ENCODE measurements at regions not wholly inside any gene's neighbourhood (a gene's known extent, or its start where the extent isn't known, plus 50 kb on each side); places are given as distances from the start of the nearest gene placed in this dataset.
A peak's percentile ranks its signal among the peaks of the same experiment; 100 is the strongest.

GRCh38 chr2:157182204-157182709 is 75.2 kb upstream of the GALNT5 start:
- H3K27ac Mint-ChIP-seq, result no peak overlapping the region
- DNase-seq (ENCODE audit: low spot score), result no peak
- no peaks in the 10 kb centered on the region for H3K9me3 Mint-ChIP-seq
- H3K4me3 Mint-ChIP-seq (ENCODE audit: low read depth), result no peak overlapping the region
- peaks cover 21% of the 10 kb centered on the region for H3K4me1 Mint-ChIP-seq (ENCODE audit: low read depth)
- H3K36me3 Mint-ChIP-seq (ENCODE audit: low read depth), result no peaks in the 10 kb centered on the region
- H3K27me3 Mint-ChIP-seq (ENCODE audit: low read depth), result peaks cover 7% of the 10 kb centered on the region
- intact Hi-C loops (cut with micrococcal nuclease), result no loop called here

- intact Hi-C loops (cut with micrococcal nuclease), result no loop called here
- no peak overlapping the region for H3K4me3 Mint-ChIP-seq (ENCODE audit: low read depth)
- no peak for DNase-seq (ENCODE audit: low spot score)
- peaks cover 5% of the 10 kb centered on the region for H3K27me3 Mint-ChIP-seq (ENCODE audit: low read depth)
- H3K9me3 Mint-ChIP-seq, result no peaks in the 10 kb centered on the region
- H3K27ac Mint-ChIP-seq, result peak overlapping the region; percentile 30
- H3K36me3 Mint-ChIP-seq (ENCODE audit: low read depth), result no peaks in the 10 kb centered on the region
- H3K4me1 Mint-ChIP-seq (ENCODE audit: low read depth), result peaks cover 19% of the 10 kb centered on the region
These were observed 74.6 kb upstream of the GALNT5 start for GRCh38 chr2:157182834-157183396.

GRCh38 chr2:157184161-157184895 is 73.2 kb upstream of the GALNT5 start:
- Mint-ChIP-seq H3K4me3 (ENCODE audit: low read depth) (no peak overlapping the region), H3K9me3 (no peaks in the 10 kb centered on the region), H3K27me3 (ENCODE audit: low read depth) (peaks cover 5% of the 10 kb centered on the region), H3K27ac (no peak overlapping the region), H3K36me3 (ENCODE audit: low read depth) (no peaks in the 10 kb centered on the region), H3K4me1 (ENCODE audit: low read depth) (peaks cover 19% of the 10 kb centered on the region)
- intact Hi-C loops (cut with micrococcal nuclease), result no loop called here
- no peak for DNase-seq (ENCODE audit: low spot score)

- intact Hi-C loops (cut with micrococcal nuclease), result no loop called here
- H3K4me1 Mint-ChIP-seq (ENCODE audit: low read depth), result peaks cover 19% of the 10 kb centered on the region
- no peaks in the 10 kb centered on the region for H3K9me3 Mint-ChIP-seq
- no peak overlapping the region for H3K27ac Mint-ChIP-seq
- no peaks in the 10 kb centered on the region for H3K36me3 Mint-ChIP-seq (ENCODE audit: low read depth)
- peaks cover 5% of the 10 kb centered on the region for H3K27me3 Mint-ChIP-seq (ENCODE audit: low read depth)
- no peak overlapping the region for H3K4me3 Mint-ChIP-seq (ENCODE audit: low read depth)
- DNase-seq (ENCODE audit: low spot score), result no peak
These were observed 71.9 kb upstream of the GALNT5 start for GRCh38 chr2:157185476-157186227.

GRCh38 chr2:157190151-157190550 is 67.4 kb upstream of the GALNT5 start:
- H3K27ac Mint-ChIP-seq, result no peak overlapping the region
- no peak for DNase-seq (ENCODE audit: low spot score)
- H3K4me3 Mint-ChIP-seq (ENCODE audit: low read depth), result no peak overlapping the region
- intact Hi-C loops (cut with micrococcal nuclease), result loop anchor here (5.0 to 10.0 kb wide), 4 partner anchors 135 to 858 kb away; partner anchors contain the start of gene NR4A2
- no peaks in the 10 kb centered on the region for H3K9me3 Mint-ChIP-seq
- peaks cover 8% of the 10 kb centered on the region for H3K27me3 Mint-ChIP-seq (ENCODE audit: low read depth)
- H3K4me1 Mint-ChIP-seq (ENCODE audit: low read depth), result peaks cover 20% of the 10 kb centered on the region
- H3K36me3 Mint-ChIP-seq (ENCODE audit: low read depth), result no peaks in the 10 kb centered on the region

- Mint-ChIP-seq H3K36me3 (ENCODE audit: low read depth) (no peaks in the 10 kb centered on the region), H3K9me3 (no peaks in the 10 kb centered on the region), H3K4me3 (ENCODE audit: low read depth) (no peak overlapping the region), H3K4me1 (ENCODE audit: low read depth) (peaks cover 20% of the 10 kb centered on the region), H3K27me3 (ENCODE audit: low read depth) (peaks cover 7% of the 10 kb centered on the region), H3K27ac (no peak overlapping the region)
- DNase-seq (ENCODE audit: low spot score), result no peak
- intact Hi-C loops (cut with micrococcal nuclease), result loop anchor here (5.0 to 10.0 kb wide), 4 partner anchors 136 to 859 kb away; partner anchors contain the start of gene NR4A2
These were observed 66.3 kb upstream of the GALNT5 start for GRCh38 chr2:157191186-157191585.

GRCh38 chr2:157192445-157193423 is 64.8 kb upstream of the GALNT5 start:
- Mint-ChIP-seq H3K36me3 (ENCODE audit: low read depth) (no peaks in the 10 kb centered on the region), H3K4me3 (ENCODE audit: low read depth) (no peak overlapping the region), H3K9me3 (no peaks in the 10 kb centered on the region), H3K4me1 (ENCODE audit: low read depth) (peaks cover 20% of the 10 kb centered on the region), H3K27me3 (ENCODE audit: low read depth) (peaks cover 10% of the 10 kb centered on the region), H3K27ac (no peak overlapping the region)
- intact Hi-C loops (cut with micrococcal nuclease), result loop anchor here (5.0 to 10.0 kb wide), 4 partner anchors 138 to 860 kb away; partner anchors contain the start of gene NR4A2
- DNase-seq (ENCODE audit: low spot score), result no peak

GRCh38 chr2:157193461-157193860 is 64.0 kb upstream of the GALNT5 start:
- H3K27ac Mint-ChIP-seq, result no peak overlapping the region
- no peak overlapping the region for H3K4me3 Mint-ChIP-seq (ENCODE audit: low read depth)
- H3K9me3 Mint-ChIP-seq, result no peaks in the 10 kb centered on the region
- no peaks in the 10 kb centered on the region for H3K36me3 Mint-ChIP-seq (ENCODE audit: low read depth)
- H3K27me3 Mint-ChIP-seq (ENCODE audit: low read depth), result peaks cover 13% of the 10 kb centered on the region
- peaks cover 20% of the 10 kb centered on the region for H3K4me1 Mint-ChIP-seq (ENCODE audit: low read depth)
- intact Hi-C loops (cut with micrococcal nuclease), result loop anchor here (5.0 to 10.0 kb wide), 4 partner anchors 139 to 861 kb away; partner anchors contain the start of gene NR4A2
- DNase-seq (ENCODE audit: low spot score), result no peak

- H3K4me3 Mint-ChIP-seq (ENCODE audit: low read depth), result no peak overlapping the region
- peaks cover 14% of the 10 kb centered on the region for H3K27me3 Mint-ChIP-seq (ENCODE audit: low read depth)
- peaks cover 20% of the 10 kb centered on the region for H3K4me1 Mint-ChIP-seq (ENCODE audit: low read depth)
- H3K9me3 Mint-ChIP-seq, result no peaks in the 10 kb centered on the region
- no peaks in the 10 kb centered on the region for H3K36me3 Mint-ChIP-seq (ENCODE audit: low read depth)
- no peak overlapping the region for H3K27ac Mint-ChIP-seq
- intact Hi-C loops (cut with micrococcal nuclease), result loop anchor here (2.0 to 10.0 kb wide), 5 partner anchors 139 to 1823 kb away; partner anchors contain the start of gene NR4A2
- no peak for DNase-seq (ENCODE audit: low spot score)
These were observed 63.3 kb upstream of the GALNT5 start for GRCh38 chr2:157194097-157194688.

- Mint-ChIP-seq H3K36me3 (ENCODE audit: low read depth) (no peaks in the 10 kb centered on the region), H3K9me3 (no peaks in the 10 kb centered on the region), H3K4me3 (ENCODE audit: low read depth) (no peak overlapping the region), H3K27me3 (ENCODE audit: low read depth) (peaks cover 14% of the 10 kb centered on the region), H3K4me1 (ENCODE audit: low read depth) (peaks cover 20% of the 10 kb centered on the region), H3K27ac (no peak overlapping the region)
- intact Hi-C loops (cut with micrococcal nuclease), result loop anchor here (2.0 to 10.0 kb wide), 5 partner anchors 140 to 1824 kb away; partner anchors contain the start of gene NR4A2
- DNase-seq (ENCODE audit: low spot score), result no peak
These were observed 62.7 kb upstream of the GALNT5 start for GRCh38 chr2:157194844-157195243.

GRCh38 chr2:157196956-157197355 is 60.5 kb upstream of the GALNT5 start:
- intact Hi-C loops (cut with micrococcal nuclease), result loop anchor here (10.0 kb wide), 1 partner anchor 142 kb away; no protein-coding TSS in a partner anchor
- Mint-ChIP-seq H3K4me1 (ENCODE audit: low read depth) (peaks cover 20% of the 10 kb centered on the region), H3K9me3 (no peaks in the 10 kb centered on the region), H3K4me3 (ENCODE audit: low read depth) (no peak overlapping the region), H3K36me3 (ENCODE audit: low read depth) (no peaks in the 10 kb centered on the region), H3K27ac (no peak overlapping the region), H3K27me3 (ENCODE audit: low read depth) (peaks cover 15% of the 10 kb centered on the region)
- DNase-seq (ENCODE audit: low spot score), result no peak
